ENCODE measurements at regions not wholly inside any gene's neighbourhood (a gene's known extent, or its start where the extent isn't known, plus 50 kb on each side); places are given as distances from the start of the nearest gene placed in this dataset.

DNA sequence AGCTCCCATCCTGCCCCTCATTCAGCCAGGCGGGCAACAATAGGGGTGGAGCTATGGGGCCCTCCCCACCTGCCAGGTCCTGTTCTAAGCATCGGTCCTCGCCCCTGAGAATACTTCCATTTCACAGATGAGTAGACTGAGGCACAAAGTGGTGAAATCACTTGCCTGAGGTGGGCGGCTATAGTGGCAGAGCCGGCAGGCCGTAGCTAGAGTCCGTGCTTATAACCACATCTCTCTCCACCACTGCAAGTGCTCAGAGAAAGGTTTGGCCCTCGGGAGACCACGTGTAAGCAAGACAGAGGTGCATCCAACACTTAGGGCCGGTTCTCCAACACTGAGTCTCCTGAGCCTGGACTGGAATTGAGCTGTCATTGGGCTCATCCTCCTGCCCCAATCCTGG lies 145.8 kb upstream of the UNC5B start:
- no peak for TF ChIP-seq CTCF (IDR thresholded peaks at IDR 0.05; ENCODE audit: borderline replicate concordance, control extremely low read depth, extremely low read depth, insufficient read depth, missing control alignments)
- no peak for DNase-seq (ENCODE audit: low spot score)
- in situ Hi-C loops (cut with MboI; ENCODE audit: low sequenced_read_pairs, unreplicated experiment): no loop called here

DNA sequence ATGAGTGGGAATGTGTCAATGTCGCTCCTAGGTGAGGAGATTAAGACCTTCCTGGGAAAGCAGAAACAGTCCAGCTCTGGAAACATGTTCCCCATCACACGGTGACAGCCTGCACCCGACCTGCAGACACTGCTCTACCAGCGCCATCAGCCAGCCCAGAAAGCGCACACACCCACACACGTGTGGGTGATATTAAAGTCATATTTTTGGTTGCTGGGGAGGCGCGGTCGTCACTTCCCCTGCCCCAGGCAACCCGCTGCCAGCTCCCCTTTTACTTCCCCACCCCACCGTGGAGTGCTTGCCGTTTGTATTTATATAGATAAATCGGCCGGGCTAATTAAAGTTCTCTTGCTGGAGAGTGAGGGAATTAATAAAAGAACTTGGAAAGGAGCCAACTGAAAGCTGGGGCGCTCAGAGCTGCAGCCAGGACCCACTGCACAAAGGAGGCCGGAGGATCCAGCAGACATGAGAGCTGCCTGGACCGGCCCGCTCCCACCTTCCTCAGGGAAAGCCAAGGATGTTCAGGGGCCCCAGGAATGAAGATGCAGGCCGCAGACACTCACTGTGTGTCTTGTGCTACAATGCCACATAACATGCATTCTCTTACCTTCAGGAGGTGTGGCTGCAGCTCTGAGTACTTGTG lies 145.2 kb upstream of the UNC5B start:
- no peak for TF ChIP-seq CTCF (IDR thresholded peaks at IDR 0.05; ENCODE audit: borderline replicate concordance, control extremely low read depth, extremely low read depth, insufficient read depth, missing control alignments)
- in situ Hi-C loops (cut with MboI; ENCODE audit: low sequenced_read_pairs, unreplicated experiment): no loop called here
- no peak for DNase-seq (ENCODE audit: low spot score)

DNA sequence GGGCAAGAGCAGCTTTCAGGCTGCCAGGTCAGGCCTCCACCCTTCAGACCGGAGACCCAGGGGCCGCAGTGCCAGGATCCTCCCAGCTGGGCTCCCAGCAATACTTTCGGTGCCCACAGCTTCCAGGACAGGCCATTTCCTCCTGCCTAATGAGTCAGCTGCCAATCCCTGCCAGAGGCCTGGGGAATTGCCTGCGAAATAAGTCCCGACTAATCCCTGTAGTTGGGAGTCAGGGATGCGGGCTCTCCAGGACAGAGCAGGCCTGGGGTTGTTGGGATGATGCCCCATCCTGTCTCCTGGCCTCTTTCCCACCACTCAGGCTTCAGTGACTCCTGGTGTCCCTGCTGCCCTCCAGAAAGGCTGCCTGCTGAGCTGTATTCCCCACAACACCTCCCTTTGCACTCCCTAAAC lies 143.5 kb upstream of the UNC5B start:
- DNase-seq (ENCODE audit: low spot score): no peak
- in situ Hi-C loops (cut with MboI; ENCODE audit: low sequenced_read_pairs, unreplicated experiment): no loop called here
- TF ChIP-seq CTCF (IDR thresholded peaks at IDR 0.05; ENCODE audit: borderline replicate concordance, control extremely low read depth, extremely low read depth, insufficient read depth, missing control alignments): no peak

DNA sequence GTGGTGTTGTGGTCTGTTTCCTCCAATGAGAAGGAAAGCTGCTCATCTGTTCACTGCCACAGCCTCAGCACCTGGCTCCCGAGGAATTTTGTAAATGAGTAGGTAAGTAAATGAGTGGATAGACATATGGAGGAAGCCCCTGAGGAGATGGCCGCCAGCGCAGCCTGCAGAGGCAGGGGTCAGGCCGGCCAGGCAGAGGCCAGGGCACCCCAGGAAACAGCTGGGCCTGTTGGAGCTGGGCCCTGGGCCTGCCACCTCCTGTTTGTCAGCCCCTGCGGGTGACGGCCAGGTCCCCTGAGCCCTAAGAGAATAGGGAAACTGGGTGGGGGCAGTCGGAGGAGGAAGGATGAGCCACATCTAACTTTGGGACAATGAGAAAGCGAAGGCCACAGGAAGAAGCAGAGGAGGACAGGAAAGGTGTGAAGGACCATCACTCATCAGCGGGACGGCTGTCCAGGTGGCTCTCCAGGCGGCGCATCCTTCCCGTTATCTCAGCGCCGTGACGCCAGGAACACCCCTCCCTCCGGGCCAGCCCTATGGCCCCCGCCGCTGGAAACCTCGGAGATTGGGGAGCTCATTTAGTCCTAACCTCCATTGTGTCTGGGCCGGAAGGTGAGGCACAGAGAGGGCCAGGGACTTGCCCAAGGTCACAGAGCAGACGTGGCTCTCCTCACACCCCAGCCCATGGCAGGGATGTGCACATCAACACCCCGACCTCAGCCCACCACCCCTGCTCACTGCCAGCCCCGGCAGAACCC lies 142.3 kb upstream of the UNC5B start:
- DNase-seq (ENCODE audit: low spot score): no peak
- TF ChIP-seq CTCF (IDR thresholded peaks at IDR 0.05; ENCODE audit: borderline replicate concordance, control extremely low read depth, extremely low read depth, insufficient read depth, missing control alignments): no peak
- in situ Hi-C loops (cut with MboI; ENCODE audit: low sequenced_read_pairs, unreplicated experiment): no loop called here

GRCh38 chr10:71070741-71071140 lies 141.6 kb upstream of the UNC5B start:
- DNase-seq (ENCODE audit: low spot score): no peak
- no peak for TF ChIP-seq CTCF (IDR thresholded peaks at IDR 0.05; ENCODE audit: borderline replicate concordance, control extremely low read depth, extremely low read depth, insufficient read depth, missing control alignments)
- in situ Hi-C loops (cut with MboI; ENCODE audit: low sequenced_read_pairs, unreplicated experiment): no loop called here

DNA sequence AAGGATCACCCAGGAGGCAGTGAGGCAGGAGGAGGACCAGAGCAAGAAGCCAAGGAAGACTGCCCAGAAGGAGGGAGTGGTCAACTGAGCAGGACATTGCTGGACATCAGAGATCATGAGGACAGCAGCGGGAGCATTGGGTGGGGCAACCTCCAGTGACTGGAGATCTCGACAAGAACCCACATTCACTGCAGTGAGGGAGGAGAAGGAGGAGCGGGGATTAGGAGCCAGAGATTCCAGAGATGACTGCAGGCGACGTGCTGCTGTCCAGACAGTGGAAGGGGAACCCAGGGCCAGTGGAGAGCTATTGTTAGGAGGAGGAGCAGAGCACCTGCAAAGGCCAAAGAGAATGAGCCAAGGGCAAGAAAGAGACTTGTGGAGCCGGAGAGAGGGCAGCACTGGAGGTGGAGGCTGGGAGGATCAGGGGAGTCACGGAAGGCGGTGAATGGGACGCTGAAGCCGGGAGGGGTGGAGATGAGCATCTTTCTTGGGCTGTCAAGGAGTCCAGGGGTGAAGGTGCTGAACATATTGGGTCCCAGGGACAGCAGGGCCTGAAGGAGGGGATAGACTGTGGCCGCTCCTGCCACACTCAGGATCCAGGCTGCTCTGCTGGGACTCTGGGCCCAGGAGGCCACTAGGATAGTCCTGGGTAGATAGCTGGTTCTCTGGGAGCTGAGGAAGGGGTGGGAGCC lies 140.1 kb upstream of the UNC5B start:
- no peak for DNase-seq (ENCODE audit: low spot score)
- in situ Hi-C loops (cut with MboI; ENCODE audit: low sequenced_read_pairs, unreplicated experiment): no loop called here
- no peak for TF ChIP-seq CTCF (IDR thresholded peaks at IDR 0.05; ENCODE audit: borderline replicate concordance, control extremely low read depth, extremely low read depth, insufficient read depth, missing control alignments)

Data from GM13976 (cell line).